H1 (cell line): ENCODE measurements at regions not wholly inside any gene's neighbourhood (a gene's known extent, or its start where the extent isn't known, plus 50 kb on each side); places are given as distances from the start of the nearest gene placed in this dataset.

Source experiments
- CTCF ChIA-PET: fragments of 300-600 bp; sonication (Branson Sonifier 250); formaldehyde crosslinking; loops from one replicate; lab custom pipeline; 2021; ENCODE audit not compliant: partially characterized antibody; lab: Charles Lee
- POLR2A ChIA-PET: fragments of 300-600 bp; sonication (Branson Sonifier 250); formaldehyde crosslinking; loops from one replicate; lab custom pipeline; 2021; ENCODE audit warnings: inconsistent platforms; ENCODE audit not compliant: partially characterized antibody; lab: Charles Lee
- DNase-seq, 2 experiments: peaks; one replicate each; pipeline versions ENCODE4 v3.0.0 to v3.0.0-alpha.2; 2010 to 2022; ENCODE audit warnings: low spot score in 2 of 2, low read depth in 1 of 2, mixed read lengths in 1 of 2
- FAIRE-seq: peaks from 2 replicates; lab custom pipeline; 2011; peaks lifted over from hg19 to GRCh38; lab: Jason Lieb, UNC
- H2AFZ ChIP-seq: 2 replicates; pipeline ENCODE4 v1.8.1; 2012; ENCODE audit warnings: low read length, inconsistent platforms
- H2AK5ac ChIP-seq: 2 replicates; pipeline ENCODE4 v1.6.1; 2013; ENCODE audit warnings: low read depth, low read length
- H2BK120ac ChIP-seq: replicated peaks from 2 replicates; pipeline ENCODE3; 2013; ENCODE audit warnings: low read depth, low read length, inconsistent platforms
- H2BK12ac ChIP-seq: 2 replicates; pipeline ENCODE4 v1.6.1; 2013; ENCODE audit warnings: low read depth, low read length
- H2BK15ac ChIP-seq: 2 replicates; pipeline ENCODE4 v1.6.1; 2013; ENCODE audit warnings: low read length
- H2BK20ac ChIP-seq: 2 replicates; pipeline ENCODE4 v1.6.1; 2013; ENCODE audit warnings: low read length
- H2BK5ac ChIP-seq: 2 replicates; pipeline ENCODE4 v1.6.1; 2013; ENCODE audit warnings: low read depth, low read length
- H3K14ac ChIP-seq: 2 replicates; pipeline ENCODE4 v1.6.1; 2013; ENCODE audit warnings: inconsistent platforms; ENCODE audit not compliant: insufficient read length
- H3K18ac ChIP-seq: 2 replicates; pipeline ENCODE4 v1.6.1; 2013; ENCODE audit warnings: low read length; ENCODE audit errors: extremely low read depth
- H3K23ac ChIP-seq: 2 replicates; pipeline ENCODE4 v1.6.1; 2013; ENCODE audit warnings: inconsistent platforms; ENCODE audit not compliant: insufficient read length
- H3K23me2 ChIP-seq: 2 replicates; pipeline ENCODE4 v1.6.1; 2013; ENCODE audit warnings: low read depth, low read length
- H3K27ac ChIP-seq: 2 replicates; pipeline ENCODE4 v1.6.1; 2011; ENCODE audit warnings: low read depth, low read length, inconsistent platforms
- H3K27me3 ChIP-seq, 4 experiments: replicated peaks in 1 of 4; 1 replicate in 1 of 4; 2 replicates in 3 of 4; pipeline versions ENCODE4 v1.6.1 to v1.8.1; 2011 to 2013; ENCODE audit warnings: low read length in 3 of 4, mild to moderate bottlenecking in 3 of 4, inconsistent platforms in 2 of 4, mixed read lengths in 2 of 4, moderate library complexity in 1 of 4; ENCODE audit not compliant: control insufficient read depth in 3 of 4, insufficient read depth in 3 of 4; ENCODE audit errors: extremely low read depth in 1 of 4
- H3K36me3 ChIP-seq, 4 experiments: 2 replicates each; pipeline versions ENCODE4 v1.6.1 to v1.8.1; 2011 to 2013; ENCODE audit warnings: mild to moderate bottlenecking in 4 of 4, low read length in 3 of 4, moderate library complexity in 2 of 4, control low read depth in 1 of 4, inconsistent platforms in 1 of 4; ENCODE audit not compliant: insufficient read depth in 4 of 4, control insufficient read depth in 2 of 4
- H3K4ac ChIP-seq: replicated peaks from 2 replicates; pipeline ENCODE3; 2013; ENCODE audit warnings: low read length, low read depth, mixed read lengths, inconsistent platforms; ENCODE audit not compliant: insufficient read length
- H3K4me1 ChIP-seq, 4 experiments: replicated peaks in 1 of 4; 1 replicate in 1 of 4; 2 replicates in 3 of 4; pipeline versions ENCODE4 v1.6.1 to v1.8.1; 2011 to 2013; ENCODE audit warnings: low read length in 3 of 4, inconsistent platforms in 2 of 4, mixed read lengths in 1 of 4; ENCODE audit not compliant: insufficient read depth in 4 of 4, control insufficient read depth in 3 of 4
- H3K4me2 ChIP-seq, 2 experiments: 2 replicates each; pipeline versions ENCODE4 v1.6.1 to v1.8.1; 2011 to 2013; ENCODE audit warnings: low read depth in 2 of 2, low read length in 2 of 2, control low read depth in 1 of 2, inconsistent platforms in 1 of 2, mild to moderate bottlenecking in 1 of 2; ENCODE audit not compliant: insufficient read depth in 1 of 2
- H3K4me3 ChIP-seq, 4 experiments: fragments of 200-600, 300-600 bp in 1 of 4; sonication (generic), shearing (Covaris generic), sonication (Bioruptor Twin) in 1 of 4; 2 replicates each; pipeline versions ENCODE4 v1.5.1 to v1.8.1; 2011 to 2016; ENCODE audit warnings: low read length in 4 of 4, low read depth in 3 of 4, control low read depth in 2 of 4, inconsistent platforms in 2 of 4, mild to moderate bottlenecking in 2 of 4, mixed read lengths in 1 of 4, moderate library complexity in 1 of 4; ENCODE audit not compliant: insufficient read depth in 2 of 4; ENCODE audit errors: extremely low read depth in 1 of 4
- H3K56ac ChIP-seq: replicated peaks from 2 replicates; pipeline ENCODE3; 2013; ENCODE audit warnings: low read depth, mild to moderate bottlenecking, mixed read lengths, low read length, inconsistent platforms; ENCODE audit not compliant: insufficient read length
- H3K79me1 ChIP-seq: 2 replicates; pipeline ENCODE4 v1.6.1; 2013; ENCODE audit warnings: low read depth, low read length, control low read depth
- H3K79me2 ChIP-seq, 2 experiments: 2 replicates each; pipeline versions ENCODE4 v1.6.1 to v1.8.1; 2012 to 2013; ENCODE audit warnings: low read length in 2 of 2, mild to moderate bottlenecking in 2 of 2, inconsistent platforms in 1 of 2; ENCODE audit not compliant: insufficient read depth in 2 of 2, control insufficient read depth in 1 of 2
- H3K9ac ChIP-seq, 4 experiments: replicated peaks in 1 of 4; 1 replicate in 1 of 4; 2 replicates in 3 of 4; pipeline versions ENCODE4 v1.6.1 to v1.8.1; 2011 to 2013; ENCODE audit warnings: low read depth in 3 of 4, low read length in 3 of 4, control low read depth in 2 of 4, mild to moderate bottlenecking in 2 of 4, moderate library complexity in 2 of 4, inconsistent platforms in 1 of 4; ENCODE audit errors: extremely low read depth in 1 of 4
- H3K9me3 ChIP-seq, 2 experiments: 2 replicates each; pipeline versions ENCODE4 v1.6.1 to v1.8.1; 2012 to 2013; ENCODE audit warnings: mild to moderate bottlenecking in 2 of 2, moderate library complexity in 2 of 2, control low read depth in 1 of 2, inconsistent platforms in 1 of 2, low read depth in 1 of 2, low read length in 1 of 2, mixed read lengths in 1 of 2; ENCODE audit not compliant: insufficient read depth in 2 of 2
- H4K20me1 ChIP-seq, 2 experiments: replicated peaks in 1 of 2; 2 replicates each; pipeline versions ENCODE3 to v1.8.1; 2011 to 2013; ENCODE audit warnings: inconsistent platforms in 2 of 2, low read length in 2 of 2, mild to moderate bottlenecking in 1 of 2; ENCODE audit not compliant: insufficient read depth in 2 of 2, control insufficient read depth in 1 of 2
- H4K5ac ChIP-seq: 2 replicates; pipeline ENCODE4 v1.6.1; 2013; ENCODE audit warnings: low read length, low read depth, mixed read lengths, inconsistent platforms; ENCODE audit not compliant: insufficient read length
- H4K8ac ChIP-seq: 2 replicates; pipeline ENCODE4 v1.8.0; 2013; ENCODE audit warnings: mild to moderate bottlenecking, moderate library complexity, low read length, inconsistent platforms; ENCODE audit not compliant: insufficient read depth; ENCODE audit errors: extremely low read depth
- H4K91ac ChIP-seq: replicated peaks from 2 replicates; pipeline ENCODE3; 2013; ENCODE audit warnings: low read length, mixed read lengths, inconsistent platforms; ENCODE audit not compliant: insufficient read length
- CEBPB ChIP-seq: IDR thresholded peaks from 2 replicates; pipeline ENCODE4 v1.6.1; 2012; ENCODE audit warnings: low read depth, low read length
- E2F6 ChIP-seq: IDR thresholded peaks from 2 replicates; pipeline ENCODE4 v1.6.1; 2012; ENCODE audit warnings: inconsistent platforms
- SAP30 ChIP-seq: fragments of 300-600 bp; sonication (generic); IDR thresholded peaks from 2 replicates; pipeline ENCODE4 v1.7.1; 2012; ENCODE audit warnings: low read length, moderate library complexity, mild to moderate bottlenecking, inconsistent platforms; ENCODE audit not compliant: insufficient read depth, insufficient replicate concordance
- SP4 ChIP-seq: IDR thresholded peaks from 2 replicates; pipeline ENCODE4 v1.6.1; 2012; ENCODE audit warnings: low read length, inconsistent platforms
- WGBS, 2 experiments: shearing (Covaris generic) in 1 of 2; methylation state at CpG; one replicate each; pipeline versions ENCODE4 v1.1.6 to v1.1.7; 2013 to 2015; ENCODE audit warnings: low lambda C conversion rate in 2 of 2, mixed read lengths in 2 of 2, inconsistent platforms in 1 of 2, low coverage in 1 of 2, missing lambda C conversion rate in 1 of 2; ENCODE audit not compliant: insufficient replicate concordance in 2 of 2, insufficient coverage in 1 of 2, insufficient read length in 1 of 2; ENCODE audit errors: extremely low coverage in 1 of 2, missing lambda C conversion rate in 1 of 2; 5-methylcytosine and 5-hydroxymethylcytosine counted together

- Histone ChIP-seq H3K36me3 (no peaks in the 10 kb centered on the region), H2BK20ac (no peak overlapping the region), H2AFZ (no peak overlapping the region), H2BK15ac (no peak overlapping the region), H3K23ac (no peak overlapping the region), H3K9ac (no peak overlapping the region), H2BK120ac (no peak overlapping the region), H4K5ac (no peak overlapping the region), H3K9me3 (no peaks in the 10 kb centered on the region), H4K8ac (no peak overlapping the region), H4K91ac (no peak overlapping the region), H3K79me2 (no peaks in the 10 kb centered on the region), H3K18ac (no peak overlapping the region), H3K27ac (no peak overlapping the region), H3K23me2 (no peaks in the 10 kb centered on the region), H3K14ac (no peak overlapping the region), H3K56ac (no peak overlapping the region), H2AK5ac (no peak overlapping the region), H3K4me2 (no peak overlapping the region), H3K4me1 (peaks cover 0 to 8% (median 0%) of the 10 kb centered on the region in 4 experiments; a peak in 1 of 7 replicates), H4K20me1 (no peaks in the 10 kb centered on the region), H3K79me1 (no peaks in the 10 kb centered on the region), H3K27me3 (no peaks in the 10 kb centered on the region), H3K4me3 (no peak overlapping the region), H2BK5ac (no peak overlapping the region), H2BK12ac (no peak overlapping the region), H3K4ac (no peak overlapping the region)
- FAIRE-seq: no peak
- TF ChIP-seq SAP30: no peak
- TF ChIP-seq CEBPB: no peak
- no peak for TF ChIP-seq E2F6
- TF ChIP-seq SP4: no peak
- ChIA-PET POLR2A (no interaction called here), CTCF (interaction anchor here (0.9 to 3.0 kb wide), 9 partner anchors 10 to 978 kb away, joined by 3 to 18 read pairs (median 5); no protein-coding TSS in a partner anchor)
- no peak for DNase-seq
- WGBS, 2 experiments: 85% methylated on average over 11 of the region's 11 CpGs; no CpG with 5 or more reads in 1 of the 2 experiments
Observed at GRCh38 chr7:50184271-50184990, 91.4 kb upstream of the ZPBP start.
